H9 (cell line): ENCODE measurements at regions not wholly inside any gene's neighbourhood (a gene's known extent, or its start where the extent isn't known, plus 50 kb on each side); places are given as distances from the start of the nearest gene placed in this dataset.
A peak's percentile ranks its signal among the peaks of the same experiment; 100 is the strongest.

Experiments
- DNase-seq: peaks from one replicate; pipeline ENCODE4 v3.0.0-alpha.2; 2017
- H2AFZ ChIP-seq: one replicate; pipeline ENCODE4 v1.6.1; 2013; ENCODE audit warnings: mild to moderate bottlenecking, low read length, control low read depth, moderate library complexity
- H2AK5ac ChIP-seq: 2 replicates; pipeline ENCODE4 v1.6.1; 2013; ENCODE audit warnings: low read length, control low read depth, mixed read lengths; ENCODE audit not compliant: insufficient read length
- H2BK120ac ChIP-seq: one replicate; pipeline ENCODE4 v1.6.1; 2013; ENCODE audit warnings: low read depth, mild to moderate bottlenecking, low read length, control low read depth, inconsistent platforms; ENCODE audit not compliant: poor library complexity, severe bottlenecking
- H2BK12ac ChIP-seq: 2 replicates; pipeline ENCODE4 v1.6.1; 2013; ENCODE audit warnings: low read length, control low read depth, mixed read lengths, low read depth; ENCODE audit not compliant: insufficient read length
- H2BK15ac ChIP-seq: 2 replicates; pipeline ENCODE4 v1.6.1; 2013; ENCODE audit warnings: low read depth, low read length, control low read depth
- H2BK20ac ChIP-seq: one replicate; pipeline ENCODE4 v1.6.1; 2013; ENCODE audit warnings: low read depth, mild to moderate bottlenecking, low read length, control low read depth, inconsistent platforms; ENCODE audit not compliant: poor library complexity, severe bottlenecking
- H2BK5ac ChIP-seq: 2 replicates; pipeline ENCODE4 v1.6.1; 2013; ENCODE audit warnings: low read length, control low read depth, mixed read lengths; ENCODE audit not compliant: insufficient read length
- H3K14ac ChIP-seq: 2 replicates; pipeline ENCODE4 v1.6.1; 2013; ENCODE audit warnings: low read length, control low read depth; ENCODE audit not compliant: insufficient read depth
- H3K18ac ChIP-seq: 2 replicates; pipeline ENCODE4 v1.6.1; 2013; ENCODE audit warnings: low read depth, mild to moderate bottlenecking, mixed read lengths, low read length, control low read depth; ENCODE audit not compliant: insufficient read length
- H3K23ac ChIP-seq: 2 replicates; pipeline ENCODE4 v1.6.1; 2013; ENCODE audit warnings: low read length, control low read depth, mixed read lengths, low read depth; ENCODE audit not compliant: insufficient read length
- H3K23me2 ChIP-seq: 2 replicates; pipeline ENCODE4 v1.6.1; 2013; ENCODE audit warnings: low read depth, mild to moderate bottlenecking, mixed read lengths, low read length, control low read depth; ENCODE audit not compliant: insufficient read length, poor library complexity, severe bottlenecking
- H3K27ac ChIP-seq: 2 replicates; pipeline ENCODE4 v1.5.1; 2013; ENCODE audit warnings: low read length, control low read depth, mixed read lengths, low read depth; ENCODE audit not compliant: insufficient read length
- H3K27me3 ChIP-seq: 2 replicates; pipeline ENCODE4 v1.6.1; 2013; ENCODE audit warnings: low read length, control low read depth, inconsistent platforms; ENCODE audit not compliant: insufficient read depth
- H3K4ac ChIP-seq: 2 replicates; pipeline ENCODE4 v1.6.1; 2013; ENCODE audit warnings: low read depth, mild to moderate bottlenecking, control low read depth, inconsistent platforms, low read length, moderate library complexity
- H3K4me1 ChIP-seq: 2 replicates; pipeline ENCODE4 v1.6.1; 2013; ENCODE audit warnings: low read length, control low read depth, inconsistent platforms; ENCODE audit not compliant: insufficient read depth
- H3K4me2 ChIP-seq: 2 replicates; pipeline ENCODE4 v1.6.1; 2013; ENCODE audit warnings: low read length, control low read depth, mixed read lengths; ENCODE audit not compliant: insufficient read length, insufficient read depth
- H3K56ac ChIP-seq: 2 replicates; pipeline ENCODE4 v1.6.1; 2013; ENCODE audit warnings: low read depth, mild to moderate bottlenecking, mixed read lengths, low read length, control low read depth; ENCODE audit not compliant: insufficient read length
- H3K79me1 ChIP-seq: 2 replicates; pipeline ENCODE4 v1.6.1; 2013; ENCODE audit warnings: low read depth, mild to moderate bottlenecking, moderate library complexity, low read length, control low read depth, inconsistent platforms; ENCODE audit not compliant: insufficient read depth, poor library complexity, severe bottlenecking
- H3K79me2 ChIP-seq: 2 replicates; pipeline ENCODE4 v1.6.1; 2013; ENCODE audit warnings: low read length, control low read depth, inconsistent platforms; ENCODE audit not compliant: insufficient read depth
- H3K9ac ChIP-seq: 2 replicates; pipeline ENCODE4 v1.6.1; 2013; ENCODE audit warnings: low read length, control low read depth, mixed read lengths; ENCODE audit not compliant: insufficient read length; ENCODE audit errors: extremely low read depth
- H3K9me3 ChIP-seq: one replicate; pipeline ENCODE4 v1.6.1; 2013; ENCODE audit warnings: low read depth, low read length, inconsistent platforms; ENCODE audit not compliant: control insufficient read depth
- H3T11ph ChIP-seq: one replicate; pipeline ENCODE4 v1.6.1; 2013; ENCODE audit warnings: mild to moderate bottlenecking, low read length, control low read depth, inconsistent platforms
- H4K20me1 ChIP-seq: one replicate; pipeline ENCODE4 v1.6.1; 2013; ENCODE audit not compliant: control insufficient read depth, insufficient read length, insufficient read depth
- H4K5ac ChIP-seq: 2 replicates; pipeline ENCODE4 v1.6.1; 2013; ENCODE audit warnings: low read depth, mild to moderate bottlenecking, mixed read lengths, low read length, control low read depth; ENCODE audit not compliant: insufficient read length
- H4K8ac ChIP-seq: replicated peaks from 2 replicates; pipeline ENCODE4 v1.6.1; 2013; ENCODE audit warnings: low read length, control low read depth, mixed read lengths, low read depth; ENCODE audit not compliant: insufficient read length
- H4K91ac ChIP-seq: 2 replicates; pipeline ENCODE4 v1.6.1; 2013; ENCODE audit warnings: low read depth, mild to moderate bottlenecking, moderate library complexity, mixed read lengths, low read length, control low read depth; ENCODE audit not compliant: insufficient read length
- H3K27ac Mint-ChIP-seq, 3 experiments: 2 replicates in 2 of 3; 3 replicates in 1 of 3; pipeline ENCODE4 v1.8.0; 2020 to 2021; ENCODE audit warnings: mixed read lengths in 3 of 3, mild to moderate bottlenecking in 1 of 3, moderate library complexity in 1 of 3
- H3K27me3 Mint-ChIP-seq: 2 replicates; pipeline ENCODE4 v1.8.0; 2021; ENCODE audit warnings: low read depth, mild to moderate bottlenecking, moderate library complexity, mixed read lengths
- H3K36me3 Mint-ChIP-seq, 3 experiments: 2 replicates in 2 of 3; 3 replicates in 1 of 3; pipeline ENCODE4 v1.8.0; 2020 to 2021; ENCODE audit warnings: low read depth in 3 of 3, mixed read lengths in 3 of 3; ENCODE audit not compliant: insufficient read depth in 1 of 3
- H3K4me1 Mint-ChIP-seq, 2 experiments: 2 replicates each; pipeline ENCODE4 v1.8.0; 2020; ENCODE audit warnings: mixed read lengths in 2 of 2
- H3K4me3 Mint-ChIP-seq, 2 experiments: 2 replicates in 1 of 2; 3 replicates in 1 of 2; pipeline ENCODE4 v1.8.0; 2020 to 2021; ENCODE audit warnings: mild to moderate bottlenecking in 2 of 2, mixed read lengths in 2 of 2, moderate library complexity in 1 of 2
- H3K9me3 Mint-ChIP-seq, 2 experiments: 2 replicates in 1 of 2; 3 replicates in 1 of 2; pipeline ENCODE4 v1.8.0; 2020; ENCODE audit warnings: mild to moderate bottlenecking in 2 of 2, mixed read lengths in 2 of 2, moderate library complexity in 1 of 2
- WGBS: extraction: QIAGEN DNeasy Blood & Tissue Kit; methylation state at CpG from one replicate; pipeline ENCODE4 v1.1.7; 2013; ENCODE audit warnings: missing lambda C conversion rate, low lambda C conversion rate, mixed read lengths; ENCODE audit not compliant: insufficient read length; ENCODE audit errors: extremely low coverage; 5-methylcytosine and 5-hydroxymethylcytosine counted together
- TF ChIP-seq, protein P1 (sequence below): fragments of 200-600 bp; sonication (generic); conservative IDR thresholded peaks from 3 replicates; pipeline ENCODE4 v1.8.0; 2021; ENCODE audit warnings: antibody characterized with exemption, mild to moderate bottlenecking

GRCh38 chr7:101687081-101687480 lies 58.0 kb upstream of the MYL10 start:
- Mint-ChIP-seq H3K9me3 (no peaks in the 10 kb centered on the region), H3K4me1 (peaks cover 3 to 6% of the 10 kb centered on the region in 2 experiments), H3K27me3 (peaks cover 7% of the 10 kb centered on the region), H3K4me3 (no peak overlapping the region), H3K36me3 (no peaks in the 10 kb centered on the region), H3K27ac (no peak overlapping the region)
- Histone ChIP-seq H3K4me2 (no peak overlapping the region), H3K14ac (no peak overlapping the region), H3K23ac (no peak overlapping the region), H4K8ac (peak overlapping the region; percentile 7), H3K23me2 (no peaks in the 10 kb centered on the region), H2BK20ac (no peak overlapping the region), H3K4ac (no peak overlapping the region), H2BK120ac (no peak overlapping the region), H3K9me3 (no peaks in the 10 kb centered on the region), H3K27ac (no peak overlapping the region), H3K79me1 (no peaks in the 10 kb centered on the region), H3K9ac (no peak overlapping the region), H3K79me2 (no peaks in the 10 kb centered on the region), H3T11ph (no peak overlapping the region), H2AFZ (no peak overlapping the region), H2BK5ac (no peak overlapping the region), H4K5ac (no peak overlapping the region), H2BK15ac (no peak overlapping the region), H2AK5ac (no peak overlapping the region), H4K20me1 (no peaks in the 10 kb centered on the region), H3K18ac (no peak overlapping the region), H2BK12ac (no peak overlapping the region), H3K56ac (no peak overlapping the region), H3K4me1 (no peaks in the 10 kb centered on the region), H4K91ac (no peak overlapping the region), H3K27me3 (0 out of 2 replicates have a peak, but pooled peaks cover 3% of the 10 kb centered on the region)
- TF ChIP-seq, protein P1, sequence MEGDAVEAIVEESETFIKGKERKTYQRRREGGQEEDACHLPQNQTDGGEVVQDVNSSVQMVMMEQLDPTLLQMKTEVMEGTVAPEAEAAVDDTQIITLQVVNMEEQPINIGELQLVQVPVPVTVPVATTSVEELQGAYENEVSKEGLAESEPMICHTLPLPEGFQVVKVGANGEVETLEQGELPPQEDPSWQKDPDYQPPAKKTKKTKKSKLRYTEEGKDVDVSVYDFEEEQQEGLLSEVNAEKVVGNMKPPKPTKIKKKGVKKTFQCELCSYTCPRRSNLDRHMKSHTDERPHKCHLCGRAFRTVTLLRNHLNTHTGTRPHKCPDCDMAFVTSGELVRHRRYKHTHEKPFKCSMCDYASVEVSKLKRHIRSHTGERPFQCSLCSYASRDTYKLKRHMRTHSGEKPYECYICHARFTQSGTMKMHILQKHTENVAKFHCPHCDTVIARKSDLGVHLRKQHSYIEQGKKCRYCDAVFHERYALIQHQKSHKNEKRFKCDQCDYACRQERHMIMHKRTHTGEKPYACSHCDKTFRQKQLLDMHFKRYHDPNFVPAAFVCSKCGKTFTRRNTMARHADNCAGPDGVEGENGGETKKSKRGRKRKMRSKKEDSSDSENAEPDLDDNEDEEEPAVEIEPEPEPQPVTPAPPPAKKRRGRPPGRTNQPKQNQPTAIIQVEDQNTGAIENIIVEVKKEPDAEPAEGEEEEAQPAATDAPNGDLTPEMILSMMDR: no peak
- no peak for DNase-seq
- no CpG with 5 or more reads among the region's 5 CpGs for WGBS
